GDM1 (cell line): ENCODE measurements at regions not wholly inside any gene's neighbourhood (a gene's known extent, or its start where the extent isn't known, plus 50 kb on each side); places are given as distances from the start of the nearest gene placed in this dataset.

Experiments used
- DNase-seq: peaks from one replicate; lab custom pipeline; 2025; lab: John Stamatoyannopoulos, UW

- no peak for DNase-seq
Measured at GRCh38 chr2:4499316-4500030, 796.1 kb downstream of the DCDC2C start.

DNA sequence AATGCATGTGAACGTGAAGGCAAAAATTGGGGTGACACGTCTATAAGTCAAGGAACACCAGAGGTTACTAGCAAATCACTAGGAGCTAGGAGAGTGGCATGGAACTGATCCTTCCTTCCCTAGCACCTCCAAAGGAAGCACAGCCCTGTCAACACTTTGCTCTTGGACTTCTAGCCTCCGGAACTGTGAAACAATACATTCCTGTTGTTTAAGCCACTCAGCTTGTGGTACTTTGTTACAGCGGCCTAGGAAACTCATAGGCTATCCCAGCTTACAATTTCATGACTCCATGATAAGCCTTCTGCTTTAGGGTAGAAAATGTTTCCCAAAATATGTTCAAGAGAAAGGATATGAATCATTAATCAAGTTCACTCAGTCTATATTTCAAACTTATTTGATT lies 798.1 kb downstream of the DCDC2C start:
- DNase-seq, result no peak

- no peak for DNase-seq
Measured at GRCh38 chr2:4502230-4502843, 799.0 kb downstream of the DCDC2C start.

- no peak for DNase-seq
Measured at GRCh38 chr2:4507661-4508060, 804.3 kb downstream of the DCDC2C start.

- no peak for DNase-seq
Measured at GRCh38 chr2:4515871-4516761, 812.7 kb downstream of the DCDC2C start.

- no peak for DNase-seq
Measured at GRCh38 chr2:4518596-4518995, 815.2 kb downstream of the DCDC2C start.

DNA sequence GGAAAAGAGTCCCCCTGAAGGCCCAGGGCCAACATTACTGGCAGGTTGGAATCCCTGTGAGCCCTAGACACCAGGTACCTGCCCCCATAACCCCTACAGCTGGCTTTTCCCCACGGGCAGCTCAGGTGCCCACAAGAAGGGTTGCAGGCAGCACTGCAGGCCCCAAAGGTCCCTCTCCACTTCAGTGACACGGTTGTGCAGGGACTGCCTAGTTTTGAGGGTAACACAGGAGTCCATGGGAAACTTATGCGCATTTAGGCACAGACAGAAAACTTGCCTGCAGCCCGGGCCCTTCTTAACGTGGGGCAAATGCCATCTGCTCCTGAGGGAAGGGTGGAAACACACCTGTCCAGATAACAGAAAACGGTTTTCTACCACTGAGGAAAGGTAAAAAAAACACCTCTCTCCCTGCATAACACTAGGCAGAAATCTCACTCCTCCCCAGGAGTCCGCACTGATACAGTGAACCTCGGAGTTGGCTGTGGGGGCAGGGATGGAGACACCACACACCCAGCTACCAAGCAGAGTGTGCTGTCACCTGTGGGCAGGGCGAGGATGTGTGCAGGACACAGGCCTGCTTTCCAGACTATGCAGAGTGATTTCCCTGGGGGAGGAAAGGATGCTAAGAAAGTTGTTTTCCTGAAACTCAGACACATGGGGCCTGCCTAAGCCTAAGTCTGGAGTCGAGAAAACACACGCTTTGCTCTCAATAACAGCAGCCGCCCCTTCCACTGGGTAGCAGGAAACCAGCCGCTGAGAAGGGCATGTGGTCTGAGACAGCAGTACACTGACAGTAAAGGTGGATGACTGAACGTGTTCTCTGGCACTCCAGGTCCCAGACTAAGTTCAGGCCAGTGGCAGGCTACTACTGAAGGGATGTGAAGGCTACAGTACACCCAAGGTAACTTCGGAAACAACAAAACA lies 819.4 kb downstream of the DCDC2C start:
- no peak for DNase-seq

GRCh38 chr2:4527416-4527815 lies 824.0 kb downstream of the DCDC2C start:
- no peak for DNase-seq

- DNase-seq, result no peak
Measured at GRCh38 chr2:4528246-4528645, 824.9 kb downstream of the DCDC2C start.

DNA sequence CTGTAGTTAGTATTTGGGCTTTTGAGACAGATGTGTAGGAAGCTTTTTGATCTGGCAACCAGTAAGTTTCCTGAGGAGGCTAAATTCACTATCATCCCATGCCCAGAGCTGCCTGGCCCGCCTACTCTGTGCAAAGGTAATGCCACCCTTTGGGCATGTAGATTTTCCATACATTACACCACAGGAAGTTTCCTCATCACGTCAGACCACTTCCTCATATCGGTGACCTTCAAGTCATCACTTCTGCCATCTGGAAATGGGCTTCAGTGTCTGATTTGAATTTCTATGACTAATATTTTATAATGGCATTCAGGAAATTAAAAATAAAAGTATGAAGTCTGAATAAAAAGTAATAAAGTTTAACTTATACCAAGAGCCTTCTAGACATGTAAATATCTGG lies 825.4 kb downstream of the DCDC2C start:
- no peak for DNase-seq

- DNase-seq, result no peak
Measured at GRCh38 chr2:4529738-4530137, 826.4 kb downstream of the DCDC2C start.

DNA sequence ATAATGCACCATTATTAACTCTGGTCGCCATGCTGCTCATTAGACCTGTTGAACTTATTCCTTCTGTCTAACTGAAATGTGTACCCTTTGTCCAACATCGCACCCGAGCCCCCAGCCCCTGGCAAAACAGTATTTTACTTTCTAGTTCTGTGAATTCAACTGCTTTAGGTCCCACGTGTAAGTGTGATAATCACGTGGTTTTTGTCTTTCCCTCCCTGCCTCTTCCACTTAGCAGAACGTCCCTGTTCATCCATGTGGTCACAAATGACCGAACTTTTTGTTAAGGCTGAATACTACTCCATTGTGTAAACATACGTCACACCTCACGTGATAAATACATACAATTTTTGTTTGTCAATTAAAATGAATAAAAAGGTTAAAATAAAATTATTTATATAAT lies 826.9 kb downstream of the DCDC2C start:
- no peak for DNase-seq

DNA sequence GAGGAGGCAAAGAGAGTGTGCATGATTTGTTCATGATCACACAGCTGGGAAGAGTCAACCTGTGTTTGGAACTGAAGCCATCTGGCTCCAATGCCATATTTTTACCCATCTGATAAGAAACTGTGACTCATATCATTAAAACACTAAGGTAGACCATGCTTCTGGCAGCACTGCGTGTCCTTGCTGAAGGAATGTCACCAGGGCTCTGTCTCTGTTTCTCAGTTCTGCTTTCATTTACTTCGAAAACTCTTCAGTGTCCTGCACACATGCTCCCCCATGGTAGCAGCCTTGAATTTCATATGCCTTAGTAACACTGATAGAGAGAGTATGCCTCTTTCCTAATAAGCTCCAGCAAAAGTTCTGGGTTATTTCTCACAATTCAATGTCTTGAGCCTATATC lies 830.4 kb downstream of the DCDC2C start:
- DNase-seq, result no peak

DNA sequence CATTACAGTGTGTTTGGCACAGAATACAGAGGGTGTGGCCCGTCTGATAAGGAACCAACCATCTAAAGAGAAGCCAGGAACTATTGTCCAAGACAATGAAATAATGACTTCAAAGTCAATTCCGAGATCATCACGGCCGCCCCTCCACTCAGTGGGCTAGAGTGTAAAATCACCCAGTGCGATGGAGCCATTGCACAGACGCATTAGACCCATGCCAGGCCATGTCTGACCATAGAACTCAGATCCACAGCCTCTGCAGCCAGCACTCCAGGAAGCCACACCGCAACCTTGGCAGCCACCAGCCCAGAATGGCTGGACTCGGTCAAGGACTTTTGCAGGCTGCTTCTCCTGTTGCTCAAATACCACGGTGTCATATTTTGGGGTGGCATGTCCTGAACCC lies 835.7 kb downstream of the DCDC2C start:
- DNase-seq, result no peak

DNA sequence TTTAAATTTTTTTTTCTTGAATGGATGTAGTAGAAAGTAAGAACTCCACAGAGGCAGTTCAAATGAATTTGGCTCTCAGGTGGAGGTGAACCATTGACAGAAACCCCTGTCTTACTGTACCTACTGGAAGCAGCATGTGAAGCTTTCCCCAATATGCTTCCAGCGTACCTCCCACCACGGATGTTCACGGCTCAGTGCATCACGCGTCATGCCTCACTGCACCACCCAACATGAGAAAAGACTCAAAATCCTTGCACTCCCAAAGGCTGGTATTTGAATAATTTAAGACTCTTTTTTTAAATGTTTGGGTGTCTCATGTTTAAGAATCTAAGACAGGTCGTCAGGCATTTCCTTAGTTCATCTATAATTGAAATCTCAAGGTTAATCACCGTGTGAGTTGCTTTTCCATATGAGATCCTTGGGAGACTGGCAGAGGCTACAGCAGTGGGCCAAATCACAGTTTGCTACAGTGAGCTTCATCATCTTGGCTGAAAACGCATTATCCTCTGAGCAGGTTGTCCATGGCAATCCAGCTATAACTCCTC lies 846.4 kb downstream of the DCDC2C start:
- no peak for DNase-seq

GRCh38 chr2:4551691-4552474 lies 848.5 kb downstream of the DCDC2C start:
- no peak for DNase-seq

DNA sequence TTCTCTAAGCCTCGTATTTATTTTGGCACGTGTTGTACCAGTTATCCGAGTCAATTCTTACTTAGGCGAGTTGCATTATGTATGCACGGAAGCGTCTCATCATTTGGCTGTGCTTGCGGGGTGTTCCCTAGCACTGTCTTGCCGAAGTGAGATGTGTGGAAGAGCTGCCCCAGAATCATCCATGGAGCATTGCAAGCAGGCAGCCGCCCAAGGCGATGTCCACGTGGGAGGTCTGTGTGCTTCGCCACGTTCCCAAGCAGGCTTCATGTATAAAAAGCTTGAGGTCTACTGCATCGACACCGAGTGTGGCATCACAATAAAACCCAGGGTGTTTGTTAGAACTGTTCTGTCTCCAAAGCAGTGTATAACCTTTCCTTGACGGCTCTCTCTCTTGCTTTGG lies 849.9 kb downstream of the DCDC2C start:
- no peak for DNase-seq

- no peak for DNase-seq
Measured at GRCh38 chr2:4556135-4556896, 852.9 kb downstream of the DCDC2C start.

- DNase-seq, result no peak
Measured at GRCh38 chr2:4561196-4561595, 857.8 kb downstream of the DCDC2C start.

- no peak for DNase-seq
Measured at GRCh38 chr2:4576075-4576474, 872.7 kb downstream of the DCDC2C start.
